Uterus (tissue), 3 donors: ENCODE measurements at regions not wholly inside any gene's neighbourhood (a gene's known extent, or its start where the extent isn't known, plus 50 kb on each side); places are given as distances from the start of the nearest gene placed in this dataset.
"Not testable (repeated sequence)": the region's sequence is repeated elsewhere in the genome, so short reads cannot be mapped to it uniquely, and the experiment has no call there.

Source experiments
- DNase-seq, 2 donors: peaks; one replicate each; pipeline ENCODE4 v3.0.0-alpha.2; 2019 to 2020
- H3K27ac ChIP-seq, 2 donors: fragments of 200-600 bp; sonication (generic); 1 replicate in 1 of 2; 2 replicates in 1 of 2; pipeline ENCODE4 v1.5.1; 2016 to 2018
- H3K27me3 ChIP-seq, 2 donors: fragments of 200-600 bp; sonication (generic); one replicate each; pipeline ENCODE4 v1.5.1; 2018 to 2019; ENCODE audit warnings: control low read depth in 1 of 2
- H3K36me3 ChIP-seq, 2 donors: fragments of 200-600 bp; sonication (generic); one replicate each; pipeline ENCODE4 v1.5.1; 2019; ENCODE audit warnings: control low read depth in 1 of 2
- H3K4me1 ChIP-seq, 2 donors: fragments of 200-600 bp; sonication (generic); one replicate each; pipeline ENCODE4 v1.5.1; 2018 to 2019; ENCODE audit warnings: control low read depth in 1 of 2
- H3K4me3 ChIP-seq, 2 donors: fragments of 200-600 bp; sonication (generic); 1 replicate in 1 of 2; 2 replicates in 1 of 2; pipeline ENCODE4 v1.5.1; 2018 to 2019; ENCODE audit warnings: mild to moderate bottlenecking in 1 of 2
- H3K9me3 ChIP-seq, 2 donors: fragments of 200-600 bp; sonication (generic); one replicate each; pipeline ENCODE4 v1.5.1; 2019; ENCODE audit warnings: control low read depth in 1 of 2
- POLR2A ChIP-seq, 2 donors: fragments of 450-650 bp; IDR thresholded peaks; one replicate each; pipeline ENCODE4 v1.6.1; 2016; ENCODE audit warnings: antibody characterized with exemption in 2 of 2, mild to moderate bottlenecking in 1 of 2, moderate library complexity in 1 of 2
- intact Hi-C: fragments of 100-400 bp; cut with DNase I; formaldehyde crosslinking; loops from one replicate; pipeline ENCODE4 v1.15.1; 2023; ENCODE audit warnings: low total_unique reads
- TF ChIP-seq, protein P1 (sequence below), 4 experiments: fragments of 200-600 bp in 2 of 4; fragments of 450-650 bp in 2 of 4; sonication (generic) in 2 of 4; IDR thresholded peaks; one replicate each; pipeline ENCODE4 v1.5.1; 2016 to 2019; ENCODE audit warnings: antibody characterized with exemption in 4 of 4, mild to moderate bottlenecking in 2 of 4, moderate library complexity in 1 of 4
- donor health status: DM: yes; HTN: yes; CAD: no.

DNA sequence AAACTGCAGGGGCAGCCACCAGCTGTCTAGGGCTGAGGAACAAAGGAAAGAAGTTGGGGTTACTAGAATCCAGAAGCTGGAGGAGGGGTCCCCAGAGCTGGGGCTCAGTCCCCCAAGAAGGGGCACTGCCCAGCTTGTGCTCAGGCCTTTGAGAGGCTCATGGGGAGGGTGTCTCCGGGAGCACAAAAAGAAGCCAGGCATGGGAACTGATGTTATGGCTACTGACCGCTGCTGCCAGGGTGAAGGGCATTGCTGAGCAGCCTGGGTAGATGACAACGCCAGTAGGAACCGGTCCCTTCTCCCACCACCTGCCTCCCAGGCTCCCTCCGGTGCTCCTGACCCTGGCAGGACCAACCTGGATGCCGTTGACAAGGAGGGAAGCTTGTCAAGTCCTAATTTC lies 762.5 kb upstream of the TPTE start:
- H3K27ac ChIP-seq, result no peak overlapping the region
- intact Hi-C loops, result no loop called here
- H3K4me3 ChIP-seq, result no peak overlapping the region
- no peaks in the 10 kb centered on the region for H3K4me1 ChIP-seq
- H3K27me3 ChIP-seq, result no peaks in the 10 kb centered on the region
- peaks cover 0 to 2% of the 10 kb centered on the region in 2 donors for H3K36me3 ChIP-seq
- TF ChIP-seq, protein P1, sequence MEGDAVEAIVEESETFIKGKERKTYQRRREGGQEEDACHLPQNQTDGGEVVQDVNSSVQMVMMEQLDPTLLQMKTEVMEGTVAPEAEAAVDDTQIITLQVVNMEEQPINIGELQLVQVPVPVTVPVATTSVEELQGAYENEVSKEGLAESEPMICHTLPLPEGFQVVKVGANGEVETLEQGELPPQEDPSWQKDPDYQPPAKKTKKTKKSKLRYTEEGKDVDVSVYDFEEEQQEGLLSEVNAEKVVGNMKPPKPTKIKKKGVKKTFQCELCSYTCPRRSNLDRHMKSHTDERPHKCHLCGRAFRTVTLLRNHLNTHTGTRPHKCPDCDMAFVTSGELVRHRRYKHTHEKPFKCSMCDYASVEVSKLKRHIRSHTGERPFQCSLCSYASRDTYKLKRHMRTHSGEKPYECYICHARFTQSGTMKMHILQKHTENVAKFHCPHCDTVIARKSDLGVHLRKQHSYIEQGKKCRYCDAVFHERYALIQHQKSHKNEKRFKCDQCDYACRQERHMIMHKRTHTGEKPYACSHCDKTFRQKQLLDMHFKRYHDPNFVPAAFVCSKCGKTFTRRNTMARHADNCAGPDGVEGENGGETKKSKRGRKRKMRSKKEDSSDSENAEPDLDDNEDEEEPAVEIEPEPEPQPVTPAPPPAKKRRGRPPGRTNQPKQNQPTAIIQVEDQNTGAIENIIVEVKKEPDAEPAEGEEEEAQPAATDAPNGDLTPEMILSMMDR (IDR thresholded peaks at IDR 0.05), result no peak
- no peak for TF ChIP-seq POLR2A (IDR thresholded peaks at IDR 0.05)
- no peak for DNase-seq
- H3K9me3 ChIP-seq, result no peaks in the 10 kb centered on the region

DNA sequence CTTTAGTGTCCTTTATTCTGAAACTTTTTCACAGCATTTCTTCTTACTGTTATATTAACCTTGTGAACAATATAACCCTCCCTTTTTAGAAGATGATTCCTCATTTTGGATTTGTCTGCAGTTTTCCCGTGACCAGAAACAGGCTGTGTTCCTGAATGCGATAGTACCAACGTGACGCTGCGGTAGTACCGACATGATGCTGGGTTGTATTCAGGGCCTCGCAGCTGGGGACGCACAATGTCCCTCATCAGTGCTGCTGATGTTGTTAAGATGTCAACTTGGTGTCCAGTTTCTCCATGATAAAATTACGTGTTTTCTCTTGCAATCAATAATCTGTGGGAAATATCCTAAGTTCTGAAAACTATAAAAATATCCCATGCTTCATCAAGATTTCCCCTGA lies 761.4 kb upstream of the TPTE start:
- H3K4me3 ChIP-seq, result no peak overlapping the region
- TF ChIP-seq, protein P1 (IDR thresholded peaks at IDR 0.05), result no peak
- TF ChIP-seq POLR2A (IDR thresholded peaks at IDR 0.05), result no peak
- no peaks in the 10 kb centered on the region for H3K4me1 ChIP-seq
- no peak overlapping the region for H3K27ac ChIP-seq
- H3K9me3 ChIP-seq, result no peaks in the 10 kb centered on the region
- no peaks in the 10 kb centered on the region for H3K27me3 ChIP-seq
- H3K36me3 ChIP-seq, result peaks cover 0 to 2% of the 10 kb centered on the region in 2 donors
- intact Hi-C loops, result no loop called here
- DNase-seq, result no peak

DNA sequence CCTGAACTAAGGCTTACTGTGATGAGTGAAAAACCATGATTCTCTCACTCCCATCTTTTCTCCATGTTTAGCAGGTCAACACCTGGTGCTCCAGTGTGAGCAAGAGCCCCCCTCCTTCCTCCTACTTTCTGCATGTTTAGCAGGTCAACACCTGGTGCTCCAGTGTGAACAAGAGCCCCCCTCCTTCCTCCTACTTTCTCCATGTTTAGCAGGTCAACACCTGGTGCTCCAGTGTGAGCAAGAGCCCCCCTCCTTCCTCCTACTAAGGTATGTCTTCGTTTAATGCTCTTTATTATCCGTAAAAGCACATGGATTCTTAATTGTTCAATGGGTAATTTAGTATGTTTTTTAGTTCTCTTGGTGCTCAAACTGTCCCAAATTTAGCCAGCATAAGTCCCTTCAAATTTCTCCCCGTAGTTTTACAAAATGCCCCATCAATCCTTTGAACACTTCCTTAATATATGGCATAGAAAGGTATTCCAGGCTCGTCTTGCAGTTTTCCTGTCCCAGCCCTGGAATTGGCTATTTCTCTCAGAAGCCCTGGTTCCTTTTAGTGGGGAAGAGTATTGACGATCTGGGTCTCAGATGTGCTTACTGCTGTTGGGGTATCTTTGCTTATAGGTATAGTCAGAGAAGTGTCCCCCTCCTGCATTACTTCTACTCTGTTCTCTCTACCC lies 760.8 kb upstream of the TPTE start:
- Histone ChIP-seq H3K4me3 (no peak overlapping the region), H3K27ac (no peak overlapping the region), H3K36me3 (peaks cover 0 to 2% of the 10 kb centered on the region in 2 donors), H3K9me3 (no peaks in the 10 kb centered on the region), H3K4me1 (no peaks in the 10 kb centered on the region), H3K27me3 (no peaks in the 10 kb centered on the region)
- TF ChIP-seq POLR2A (IDR thresholded peaks at IDR 0.05), result no peak
- TF ChIP-seq, protein P1 (IDR thresholded peaks at IDR 0.05), result no peak
- intact Hi-C loops, result no loop called here
- DNase-seq, result no peak

DNA sequence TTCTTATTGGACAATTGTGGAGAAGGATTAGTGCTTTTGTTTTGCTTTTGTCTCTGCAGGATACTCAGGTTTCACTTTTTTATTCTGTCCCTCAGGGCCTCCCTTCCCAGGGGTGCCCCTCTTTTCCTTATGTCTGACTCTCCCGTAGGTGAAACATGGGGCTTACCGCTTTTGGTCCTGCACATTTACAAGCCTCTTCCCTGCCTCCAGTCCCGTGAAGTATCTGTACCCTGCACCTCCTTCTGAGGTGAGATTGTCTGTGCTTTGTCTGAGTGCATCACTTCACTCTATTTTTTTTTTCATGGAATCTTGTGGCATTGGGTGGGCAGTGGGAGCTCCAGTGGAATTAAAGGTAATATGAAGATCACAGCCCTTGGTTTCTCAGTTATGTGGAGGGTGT lies 758.1 kb upstream of the TPTE start:
- TF ChIP-seq, protein P1 (IDR thresholded peaks at IDR 0.05), result no peak
- no peak for TF ChIP-seq POLR2A (IDR thresholded peaks at IDR 0.05)
- intact Hi-C loops, result no loop called here
- no peak overlapping the region for H3K27ac ChIP-seq
- no peaks in the 10 kb centered on the region for H3K27me3 ChIP-seq
- DNase-seq, result no peak
- peaks cover 0 to 2% of the 10 kb centered on the region in 2 donors for H3K36me3 ChIP-seq
- no peaks in the 10 kb centered on the region for H3K9me3 ChIP-seq
- no peaks in the 10 kb centered on the region for H3K4me1 ChIP-seq
- H3K4me3 ChIP-seq, result no peak overlapping the region

DNA sequence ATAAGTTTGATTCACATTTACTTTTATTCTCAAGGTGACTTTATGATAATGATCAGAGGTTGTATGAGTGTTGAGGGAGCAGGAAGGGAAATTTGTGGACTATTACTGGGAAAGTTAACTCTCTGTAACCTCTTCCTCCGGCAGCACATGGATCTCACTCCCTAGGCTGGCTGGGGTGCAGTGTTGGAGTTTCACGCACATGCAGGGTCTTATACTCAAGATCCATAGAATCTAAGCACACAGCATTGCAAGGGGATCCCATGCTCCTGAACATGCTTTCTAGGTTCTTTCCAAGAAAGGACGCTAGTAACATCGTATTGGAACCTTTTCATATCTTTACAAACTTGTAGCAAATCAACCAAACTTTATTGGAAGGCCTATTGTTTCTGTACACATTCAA lies 757.6 kb upstream of the TPTE start:
- no peak for DNase-seq
- H3K27me3 ChIP-seq, result no peaks in the 10 kb centered on the region
- H3K36me3 ChIP-seq, result peaks cover 0 to 2% of the 10 kb centered on the region in 2 donors
- H3K4me1 ChIP-seq, result no peaks in the 10 kb centered on the region
- TF ChIP-seq, protein P1 (IDR thresholded peaks at IDR 0.05), result no peak
- TF ChIP-seq POLR2A (IDR thresholded peaks at IDR 0.05), result no peak
- no peaks in the 10 kb centered on the region for H3K9me3 ChIP-seq
- no peak overlapping the region for H3K27ac ChIP-seq
- H3K4me3 ChIP-seq, result no peak overlapping the region
- intact Hi-C loops, result no loop called here

DNA sequence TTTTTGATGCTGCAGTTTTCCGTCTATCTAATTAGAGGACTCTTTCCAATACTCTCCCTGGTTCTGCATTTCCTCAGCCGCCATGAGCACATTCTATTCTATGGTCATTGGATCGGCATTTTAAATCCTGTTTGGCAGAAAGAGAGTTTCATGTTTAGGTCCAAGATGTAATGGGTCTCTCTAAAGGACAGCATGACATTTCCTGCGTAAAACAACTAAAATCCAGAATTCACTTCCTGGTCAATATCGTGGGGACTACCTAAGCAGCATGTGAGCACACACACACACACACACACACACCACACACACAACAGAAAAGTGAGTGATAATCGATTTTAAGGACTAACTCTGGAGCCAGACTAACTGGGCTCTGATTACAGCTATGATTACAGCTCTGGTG lies 757.1 kb upstream of the TPTE start:
- intact Hi-C loops, H3K27ac ChIP-seq, H3K9me3 ChIP-seq, H3K27me3 ChIP-seq, H3K36me3 ChIP-seq, H3K4me1 ChIP-seq, DNase-seq, H3K4me3 ChIP-seq: not testable (repeated sequence)

DNA sequence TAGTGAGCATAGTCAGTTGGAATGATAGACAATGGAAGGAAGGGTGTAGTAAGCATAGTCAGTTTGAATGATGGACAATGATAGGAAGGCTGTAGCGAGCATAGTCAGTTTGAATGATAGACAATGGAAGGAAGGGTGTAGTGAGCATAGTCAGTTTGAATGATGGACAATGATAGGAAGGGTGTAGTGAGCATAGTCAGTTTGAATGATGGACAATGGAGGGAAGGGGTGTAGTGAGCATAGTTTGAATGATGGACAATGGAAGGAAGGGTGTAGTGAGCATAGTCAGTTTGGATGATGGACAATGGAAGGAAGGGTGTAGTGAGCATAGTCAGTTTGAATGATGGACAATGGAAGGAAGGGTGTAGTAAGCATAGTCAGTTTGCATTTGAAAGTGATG lies 755.8 kb upstream of the TPTE start:
- H3K4me1 ChIP-seq, intact Hi-C loops, H3K27me3 ChIP-seq, H3K27ac ChIP-seq, H3K9me3 ChIP-seq, H3K4me3 ChIP-seq, DNase-seq, H3K36me3 ChIP-seq: not testable (repeated sequence)

DNA sequence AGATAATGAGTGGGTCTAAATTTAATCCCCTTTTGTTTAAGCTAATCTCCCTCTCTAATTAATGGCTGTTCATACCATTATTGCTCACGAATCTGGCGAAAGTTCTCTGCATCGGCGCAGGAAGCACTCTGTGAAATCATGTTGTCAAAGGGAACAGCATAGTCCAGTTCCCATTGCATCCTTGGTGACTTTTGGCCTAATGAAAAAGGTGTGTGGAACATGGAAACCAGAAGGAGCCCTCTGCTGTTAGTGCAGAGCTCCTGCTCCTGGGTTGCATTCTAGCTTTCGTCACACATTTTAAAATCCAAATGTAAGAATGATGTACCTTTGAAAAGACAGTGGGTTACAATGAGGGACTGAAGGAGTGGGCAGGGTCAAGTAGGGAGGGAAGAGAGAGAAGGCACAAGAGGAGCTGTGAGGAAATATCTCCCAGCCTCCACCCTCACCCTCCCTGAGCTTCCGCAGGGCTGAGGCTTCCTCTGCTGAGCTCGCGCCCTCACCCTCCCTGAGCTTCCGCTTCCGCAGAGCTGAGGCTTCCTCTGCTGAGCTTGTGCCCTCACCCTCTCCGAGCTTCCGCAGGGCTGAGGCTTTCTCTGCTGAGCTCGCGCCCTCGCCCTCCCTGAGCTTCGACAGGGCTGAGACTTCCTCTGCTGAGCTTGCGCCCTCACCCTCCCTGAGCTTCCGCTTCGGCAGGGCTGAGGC lies 754.3 kb upstream of the TPTE start:
- H3K36me3 ChIP-seq, DNase-seq, H3K27me3 ChIP-seq, H3K9me3 ChIP-seq, H3K27ac ChIP-seq, intact Hi-C loops, H3K4me3 ChIP-seq, H3K4me1 ChIP-seq: not testable (repeated sequence)
